GM12872 (cell line): ENCODE measurements at regions not wholly inside any gene's neighbourhood (a gene's known extent, or its start where the extent isn't known, plus 50 kb on each side); places are given as distances from the start of the nearest gene placed in this dataset.

Source experiments
- CTCF ChIP-seq: IDR thresholded peaks from 3 replicates; pipeline ENCODE4 v1.5.1; 2011; ENCODE audit warnings: low read depth, mild to moderate bottlenecking, low read length, moderate library complexity; ENCODE audit not compliant: insufficient read depth

GRCh38 chr13:102993348-102993747 lies 72.9 kb downstream of the SLC10A2 start:
- no peak for TF ChIP-seq CTCF

GRCh38 chr13:102984210-102984609 lies 82.0 kb downstream of the SLC10A2 start:
- no peak for TF ChIP-seq CTCF

GRCh38 chr13:102983496-102983895 lies 82.7 kb downstream of the SLC10A2 start:
- TF ChIP-seq CTCF, result no peak

GRCh38 chr13:102980331-102980982 lies 85.8 kb downstream of the SLC10A2 start:
- no peak for TF ChIP-seq CTCF

- TF ChIP-seq CTCF, result no peak
Observed at GRCh38 chr13:102978168-102978567, 88.0 kb downstream of the SLC10A2 start.

GRCh38 chr13:102977471-102977870 lies 88.7 kb downstream of the SLC10A2 start:
- no peak for TF ChIP-seq CTCF

- no peak for TF ChIP-seq CTCF
Observed at GRCh38 chr13:102974317-102975087, 91.7 kb downstream of the SLC10A2 start.
